Endothelial cell of umbilical vein (primary cell): ENCODE measurements at regions not wholly inside any gene's neighbourhood (a gene's known extent, or its start where the extent isn't known, plus 50 kb on each side); places are given as distances from the start of the nearest gene placed in this dataset.

Experiments used
- BruUV-seq: library from RNA; stranded (reverse); fragments of 400-500 nt; replicated peaks from 2 replicates; lab custom pipeline; 2021; lab: Mats Ljungman, UMichigan
- CTCF ChIA-PET: fragments of 300-600, 350-600 bp; sonication (Branson Sonifier 250); formaldehyde crosslinking; loops from one replicate; lab custom pipeline; 2021; ENCODE audit warnings: antibody characterized with exemption, inconsistent platforms; lab: Charles Lee
- POLR2A ChIA-PET: fragments of 300-600, 350-600 bp; sonication (Branson Sonifier 250); formaldehyde crosslinking; loops from one replicate; lab custom pipeline; 2021; ENCODE audit warnings: antibody characterized with exemption, inconsistent platforms; lab: Charles Lee
- DNase-seq: peaks from one replicate; pipeline ENCODE4 v3.0.0-alpha.2; 2011; ENCODE audit warnings: low read depth, low spot score
- FAIRE-seq: peaks from 2 replicates; lab custom pipeline; 2011; peaks lifted over from hg19 to GRCh38; lab: Jason Lieb, UNC
- H2AFZ ChIP-seq: 2 replicates; pipeline ENCODE4 v1.6.0; 2012; ENCODE audit warnings: low read depth, low read length, control low read depth, inconsistent platforms
- H3K27ac ChIP-seq: 2 replicates; pipeline ENCODE4 v1.5.1; 2011; ENCODE audit warnings: low read depth, mild to moderate bottlenecking, control low read depth, low read length, moderate library complexity; ENCODE audit not compliant: insufficient read depth
- H3K27me3 ChIP-seq, 2 experiments: 2 replicates each; pipeline versions ENCODE4 v1.6.0 to v1.6.1; 2011; ENCODE audit warnings: low read length in 2 of 2, mixed read lengths in 1 of 2; ENCODE audit not compliant: control insufficient read depth in 2 of 2, insufficient read depth in 2 of 2
- H3K36me3 ChIP-seq, 2 experiments: 2 replicates in 1 of 2; 3 replicates in 1 of 2; pipeline ENCODE4 v1.5.1; 2011; ENCODE audit warnings: low read length in 2 of 2, mild to moderate bottlenecking in 1 of 2, moderate library complexity in 1 of 2; ENCODE audit not compliant: control insufficient read depth in 2 of 2, insufficient read depth in 2 of 2; ENCODE audit errors: extremely low read depth in 1 of 2
- H3K4me1 ChIP-seq: 3 replicates; pipeline ENCODE4 v1.5.1; 2011; ENCODE audit warnings: mild to moderate bottlenecking, low read length; ENCODE audit not compliant: control insufficient read depth, insufficient read depth; ENCODE audit errors: extremely low read depth
- H3K4me2 ChIP-seq: 2 replicates; pipeline ENCODE4 v1.6.1; 2011; ENCODE audit warnings: low read length, control low read depth, mixed read lengths; ENCODE audit not compliant: insufficient read depth
- H3K4me3 ChIP-seq, 3 experiments: fragments of 200-600 bp in 1 of 3; sonication (generic), shearing (Covaris generic) in 1 of 3; replicated peaks in 1 of 3; 2 replicates each; pipeline ENCODE4 v1.5.1; 2011 to 2016; ENCODE audit warnings: control low read depth in 3 of 3, low read length in 3 of 3, mild to moderate bottlenecking in 2 of 3, inconsistent platforms in 1 of 3, low read depth in 1 of 3, moderate library complexity in 1 of 3; ENCODE audit not compliant: insufficient read depth in 1 of 3
- H3K79me2 ChIP-seq: 2 replicates; pipeline ENCODE4 v1.6.0; 2012; ENCODE audit warnings: low read length, inconsistent platforms; ENCODE audit not compliant: control insufficient read depth, insufficient read depth
- H3K9ac ChIP-seq: replicated peaks from 2 replicates; pipeline ENCODE3; 2011; ENCODE audit warnings: low read length, control low read depth; ENCODE audit not compliant: insufficient read depth; ENCODE audit errors: extremely low read depth
- H3K9me1 ChIP-seq: replicated peaks from 3 replicates; pipeline ENCODE4 v1.6.0; 2011; ENCODE audit warnings: mild to moderate bottlenecking, low read length; ENCODE audit not compliant: control insufficient read depth, insufficient read depth; ENCODE audit errors: extremely low read depth
- H3K9me3 ChIP-seq: replicated peaks from 2 replicates; pipeline ENCODE4 v1.5.1; 2012; ENCODE audit warnings: low read length, inconsistent platforms; ENCODE audit not compliant: control insufficient read depth, insufficient read depth
- H4K20me1 ChIP-seq: replicated peaks from 2 replicates; pipeline ENCODE3; 2011; ENCODE audit warnings: mild to moderate bottlenecking, low read length; ENCODE audit not compliant: control insufficient read depth, insufficient read depth; ENCODE audit errors: extremely low read depth
- CTCF ChIP-seq, 2 donors: IDR thresholded peaks; 1 replicate in 1 of 2; 2 replicates in 1 of 2; pipeline ENCODE4 v1.5.1; 2011; ENCODE audit warnings: low read length in 2 of 2, mild to moderate bottlenecking in 2 of 2, moderate library complexity in 2 of 2, control low read depth in 1 of 2, inconsistent platforms in 1 of 2, low read depth in 1 of 2; ENCODE audit not compliant: insufficient read depth in 1 of 2; ENCODE audit errors: extremely low read depth in 1 of 2
- EZH2 ChIP-seq: IDR thresholded peaks from 2 replicates; pipeline ENCODE4 v1.6.1; 2012; ENCODE audit warnings: borderline replicate concordance, low read depth, mild to moderate bottlenecking, moderate library complexity, low read length, inconsistent platforms; ENCODE audit not compliant: severe bottlenecking
- FOS ChIP-seq: IDR thresholded peaks from 2 replicates; pipeline ENCODE4 v1.6.1; 2011; ENCODE audit warnings: mild to moderate bottlenecking, low read length, moderate library complexity, borderline replicate concordance; ENCODE audit not compliant: insufficient read depth
- GATA2 ChIP-seq: IDR thresholded peaks from 2 replicates; pipeline ENCODE4 v1.7.0; 2011; ENCODE audit warnings: low read depth, mild to moderate bottlenecking, moderate library complexity, mixed read lengths, low read length; ENCODE audit not compliant: insufficient read length, insufficient read depth
- JUN ChIP-seq: IDR thresholded peaks from 2 replicates; pipeline ENCODE4 v1.6.1; 2011; ENCODE audit warnings: borderline replicate concordance, low read depth; ENCODE audit not compliant: insufficient read length, insufficient read depth
- MAX ChIP-seq: IDR thresholded peaks from 2 replicates; pipeline ENCODE4 v1.6.1; 2011; ENCODE audit not compliant: insufficient read depth, insufficient read length
- MYC ChIP-seq: IDR thresholded peaks from one replicate; pipeline ENCODE4 v1.6.1; 2011; ENCODE audit warnings: mild to moderate bottlenecking, low read depth, low read length
- POLR2A ChIP-seq: IDR thresholded peaks from 2 replicates; pipeline ENCODE4 v1.6.1; 2012; ENCODE audit warnings: low read depth, mild to moderate bottlenecking, control low read depth, low read length
- POLR2AphosphoS5 ChIP-seq: IDR thresholded peaks from 2 replicates; pipeline ENCODE4 v1.6.1; 2012; ENCODE audit warnings: low read depth, mild to moderate bottlenecking, control low read depth, low read length, moderate library complexity; ENCODE audit not compliant: insufficient read depth
- dilution Hi-C: fragments of 300-500 bp; cut with MboI; formaldehyde crosslinking; loops from one replicate; pipeline ENCODE4 v1.15.0; 2019; ENCODE audit warnings: low sequenced_read_pairs; ENCODE audit not compliant: extremely low pct_ligation_motif_present
- intact Hi-C: fragments of 100-400 bp; cut with micrococcal nuclease; formaldehyde crosslinking; loops from one replicate; pipeline ENCODE4 v1.10.0; 2022

GRCh38 chr6:85983032-85983659 lies 340.5 kb upstream of the SYNCRIP start:
- intact Hi-C loops (no loop called here), dilution Hi-C loops (no loop called here)
- FAIRE-seq: no peak
- no peak for DNase-seq
- no peak overlapping the region for H3K9ac ChIP-seq
- H3K27ac ChIP-seq: no peak overlapping the region
- no peak overlapping the region for H2AFZ ChIP-seq
- no peaks in the 10 kb centered on the region for H3K4me1 ChIP-seq
- no TSS peak for BruUV-seq
- ChIA-PET CTCF (no interaction called here), POLR2A (no interaction called here)
- no peaks in the 10 kb centered on the region for H4K20me1 ChIP-seq
- TF ChIP-seq POLR2A (no peak), POLR2AphosphoS5 (no peak), MAX (no peak), JUN (no peak), FOS (no peak), MYC (no peak), EZH2 (no peak), CTCF (IDR thresholded peaks at IDR 0.05; ENCODE audit: extremely low read depth in 1 of 2, insufficient read depth in 1 of 2, low read depth in 1 of 2, low read length in 2 of 2) (no peak), GATA2 (no peak)
- no peaks in the 10 kb centered on the region for H3K27me3 ChIP-seq
- no peaks in the 10 kb centered on the region for H3K9me1 ChIP-seq
- H3K4me2 ChIP-seq: no peak overlapping the region
- no peaks in the 10 kb centered on the region for H3K36me3 ChIP-seq
- peaks cover 6% of the 10 kb centered on the region for H3K9me3 ChIP-seq
- no peaks in the 10 kb centered on the region for H3K79me2 ChIP-seq
- H3K4me3 ChIP-seq: no peak overlapping the region
